ENCODE measurements at regions not wholly inside any gene's neighbourhood (a gene's known extent, or its start where the extent isn't known, plus 50 kb on each side); places are given as distances from the start of the nearest gene placed in this dataset.

- TF ChIP-seq CTCF (IDR thresholded peaks at IDR 0.05; ENCODE audit: low read depth, low read length, missing input control) (no peak), MAX (IDR thresholded peaks at IDR 0.05) (no peak), SP1 (IDR thresholded peaks at IDR 0.05) (no peak), JUND (IDR thresholded peaks at IDR 0.05) (no peak)
Measured at GRCh38 chr1:99385852-99386251, 121.6 kb downstream of the PLPPR4 start.
